ENCODE measurements at regions not wholly inside any gene's neighbourhood (a gene's known extent, or its start where the extent isn't known, plus 50 kb on each side); places are given as distances from the start of the nearest gene placed in this dataset.
"Not testable (repeated sequence)": the region's sequence is repeated elsewhere in the genome, so short reads cannot be mapped to it uniquely, and the experiment has no call there.

DNA sequence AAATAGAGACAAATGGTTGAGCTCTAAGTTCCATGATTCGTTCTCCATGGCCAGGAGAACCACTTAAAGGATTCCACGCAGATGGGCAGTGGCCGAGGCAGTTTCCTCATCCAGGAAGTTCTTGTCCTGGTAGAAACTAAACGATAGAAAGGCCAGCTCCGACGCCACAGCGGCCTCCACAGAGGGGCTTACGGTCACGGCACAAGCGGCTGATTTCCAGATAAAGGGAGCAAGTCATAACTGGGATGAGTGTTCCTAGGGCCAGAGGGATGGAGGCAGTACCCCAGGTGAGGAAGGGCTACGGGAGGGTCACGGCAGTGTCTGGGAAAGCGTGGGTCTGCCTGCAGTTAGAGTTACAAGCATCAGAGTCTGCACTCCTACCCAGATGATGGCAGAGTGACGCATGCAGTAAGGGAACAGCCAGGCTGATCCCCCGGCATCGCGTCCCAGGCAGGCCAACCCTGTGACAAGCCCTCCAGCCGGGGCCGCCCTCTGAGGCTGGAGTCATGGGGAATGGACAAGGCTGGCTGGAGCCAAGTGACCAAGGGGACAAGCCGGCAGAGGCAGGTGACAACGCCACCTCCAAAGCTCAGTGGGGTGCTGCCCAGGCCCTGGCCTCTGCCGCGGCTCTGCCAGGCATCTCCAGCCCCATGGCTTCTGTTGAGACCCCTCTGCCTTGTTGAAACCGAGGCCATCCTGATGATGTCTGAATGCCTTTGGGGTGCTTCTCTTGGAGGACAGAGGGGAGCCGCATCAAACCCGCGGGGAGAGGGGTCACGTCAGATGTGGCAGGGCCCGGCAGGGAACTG is 475.1 kb downstream of the BRD1 start:
- intact Hi-C loops (cut with micrococcal nuclease), result no loop called here
- no peak for DNase-seq
- no peaks in the 10 kb centered on the region for H3K9me3 Mint-ChIP-seq
- CTCF ChIA-PET, result no interaction called here
- H3K27ac Mint-ChIP-seq, result no peak overlapping the region
- H3K4me3 Mint-ChIP-seq, result no peak overlapping the region
- H3K36me3 Mint-ChIP-seq (ENCODE audit: low read depth), result no peaks in the 10 kb centered on the region
- no peaks in the 10 kb centered on the region for H3K4me1 Mint-ChIP-seq (ENCODE audit: low read depth)
- H3K27me3 Mint-ChIP-seq (ENCODE audit: low read depth), result peaks cover 24% of the 10 kb centered on the region

DNA sequence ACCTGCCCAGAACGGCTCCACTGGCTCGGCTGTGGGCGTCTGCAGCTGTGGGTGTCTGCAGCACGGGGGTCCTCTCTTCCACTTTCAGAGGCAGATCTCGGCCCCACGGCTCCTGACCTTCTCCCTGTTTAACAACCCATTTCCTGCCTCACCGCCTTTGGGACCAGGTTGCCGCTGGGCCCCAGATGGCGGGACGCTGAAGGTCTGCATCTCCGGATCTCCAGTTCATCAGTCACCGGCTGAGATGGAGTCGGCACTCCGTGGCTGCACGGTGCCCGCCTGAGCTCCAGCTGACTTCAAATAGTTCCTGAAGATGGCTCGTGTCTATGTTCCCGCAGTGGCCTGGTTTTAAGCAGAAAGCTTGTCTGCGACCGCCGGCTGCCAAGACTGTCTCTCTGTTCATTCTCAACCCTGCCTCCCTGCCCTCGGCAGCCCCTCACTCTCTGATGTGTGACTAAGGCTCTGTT is 475.9 kb downstream of the BRD1 start:
- Mint-ChIP-seq H3K27me3 (ENCODE audit: low read depth) (peaks cover 24% of the 10 kb centered on the region), H3K36me3 (ENCODE audit: low read depth) (no peaks in the 10 kb centered on the region)

DNA sequence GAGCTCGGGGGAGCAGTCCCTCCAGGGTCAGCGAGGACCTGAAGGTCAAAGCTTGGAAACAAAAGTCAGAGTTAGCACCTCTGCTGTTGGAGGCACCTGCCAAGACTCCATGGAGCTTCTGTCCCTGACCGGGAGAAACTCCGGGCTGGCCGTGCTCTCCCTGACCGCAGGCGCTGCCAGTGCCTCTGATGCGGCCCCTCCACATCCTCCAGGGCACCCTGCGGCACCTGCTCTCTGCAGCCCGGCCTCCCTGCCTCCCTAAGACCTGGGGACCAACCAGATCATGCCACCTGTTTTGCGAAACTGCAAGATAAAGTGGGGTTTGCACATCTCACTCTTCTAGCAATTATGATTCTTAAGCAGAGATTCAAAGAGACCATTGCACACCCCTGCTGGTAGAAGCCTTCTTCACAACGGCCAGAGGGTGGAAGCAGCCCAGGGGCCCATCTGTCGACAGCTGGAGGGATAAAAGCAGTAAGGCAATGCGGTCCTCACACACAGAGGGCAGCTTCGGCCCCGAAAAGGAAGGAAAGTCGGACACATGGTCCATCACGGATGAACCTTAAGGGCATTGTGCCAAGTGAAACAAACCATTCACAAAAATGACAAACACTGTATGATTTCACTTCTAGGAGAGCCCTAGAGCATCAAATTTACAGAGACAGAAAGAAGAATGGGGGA is 477.1 kb downstream of the BRD1 start:
- no peak for DNase-seq
- Mint-ChIP-seq H3K36me3 (ENCODE audit: low read depth) (no peaks in the 10 kb centered on the region), H3K27me3 (ENCODE audit: low read depth) (peaks cover 20% of the 10 kb centered on the region), H3K27ac (no peak overlapping the region), H3K4me1 (ENCODE audit: low read depth) (no peaks in the 10 kb centered on the region), H3K4me3 (no peak overlapping the region), H3K9me3 (no peaks in the 10 kb centered on the region)
- CTCF ChIA-PET, result no interaction called here
- intact Hi-C loops (cut with micrococcal nuclease), result no loop called here

More for the DNA sequence above, 475.9 kb downstream of the BRD1 start:
- DNase-seq, result no peak
- intact Hi-C loops (cut with micrococcal nuclease), result no loop called here
- H3K4me3 Mint-ChIP-seq, result no peak overlapping the region
- no peaks in the 10 kb centered on the region for H3K9me3 Mint-ChIP-seq
- H3K27ac Mint-ChIP-seq, result no peak overlapping the region
- no peaks in the 10 kb centered on the region for H3K4me1 Mint-ChIP-seq (ENCODE audit: low read depth)
- CTCF ChIA-PET, result no interaction called here

DNA sequence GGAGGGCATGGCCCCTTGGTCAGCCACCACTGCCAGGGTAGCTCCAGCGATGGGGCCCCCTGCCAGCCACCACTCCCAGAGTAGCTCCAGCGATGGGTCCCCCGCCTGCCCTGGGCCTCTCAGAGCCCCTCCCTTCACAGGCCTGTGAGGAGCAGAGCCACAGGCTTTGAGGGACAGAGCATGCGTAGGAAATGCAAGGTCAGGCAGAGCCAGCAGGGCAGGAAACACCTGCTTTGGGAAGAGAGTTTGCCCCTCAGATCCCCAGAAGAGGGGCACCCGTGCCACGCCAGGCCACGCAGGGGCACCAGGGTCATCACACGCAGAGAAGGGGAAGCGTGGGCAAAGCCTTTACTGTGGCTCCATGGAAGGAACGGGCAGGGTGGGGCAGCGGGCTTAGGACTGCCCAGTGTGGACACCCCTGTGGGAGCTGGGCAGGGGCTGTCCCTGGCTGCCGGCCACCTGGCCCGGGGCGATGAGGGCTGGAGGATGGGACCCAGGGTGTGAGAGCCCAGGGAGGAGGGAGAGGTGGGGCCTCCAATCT is 477.8 kb downstream of the BRD1 start:
- Mint-ChIP-seq H3K4me3 (no peak overlapping the region), H3K36me3 (ENCODE audit: low read depth) (no peaks in the 10 kb centered on the region), H3K27ac (no peak overlapping the region), H3K4me1 (ENCODE audit: low read depth) (no peaks in the 10 kb centered on the region), H3K27me3 (ENCODE audit: low read depth) (peaks cover 16% of the 10 kb centered on the region), H3K9me3 (no peaks in the 10 kb centered on the region)
- no peak for DNase-seq
- CTCF ChIA-PET, result no interaction called here
- intact Hi-C loops (cut with micrococcal nuclease), result no loop called here

DNA sequence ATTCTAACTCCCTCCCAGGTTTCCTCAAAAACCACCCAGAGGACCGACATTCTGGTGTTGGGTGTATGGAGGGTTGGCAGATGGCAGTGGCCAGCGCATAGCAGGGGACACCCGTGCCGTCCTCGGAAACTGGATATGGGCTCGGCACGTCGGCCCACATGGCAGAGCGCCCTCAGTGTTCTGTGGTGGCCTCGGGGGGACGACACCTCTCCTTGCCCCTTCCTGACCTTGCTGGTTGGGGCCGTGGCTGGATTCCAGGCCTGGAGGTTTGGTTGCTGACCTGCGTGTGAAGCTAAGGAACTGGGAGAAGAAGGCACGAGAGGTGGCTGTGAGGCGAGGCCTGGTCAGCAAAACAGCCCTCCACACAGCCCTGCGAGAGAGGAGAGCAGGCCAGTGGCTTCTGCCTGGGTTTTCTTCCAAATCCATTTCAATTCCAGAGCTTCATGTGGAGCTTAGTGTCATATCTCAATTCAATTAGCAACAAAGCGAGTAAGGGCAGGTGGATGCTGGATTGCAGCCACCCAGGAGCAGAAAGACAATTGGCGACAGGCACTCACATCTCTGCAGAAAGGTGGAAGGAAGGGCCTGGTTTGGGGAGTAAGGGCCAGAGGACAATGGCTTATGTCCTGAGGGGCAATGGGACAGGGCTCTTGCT is 478.4 kb downstream of the BRD1 start:
- H3K36me3 Mint-ChIP-seq (ENCODE audit: low read depth), result no peaks in the 10 kb centered on the region
- H3K9me3 Mint-ChIP-seq, result no peaks in the 10 kb centered on the region
- no peak overlapping the region for H3K4me3 Mint-ChIP-seq
- H3K27ac Mint-ChIP-seq, result no peak overlapping the region
- DNase-seq, result no peak
- intact Hi-C loops (cut with micrococcal nuclease), result no loop called here
- CTCF ChIA-PET, result no interaction called here
- H3K27me3 Mint-ChIP-seq (ENCODE audit: low read depth), result peaks cover 15% of the 10 kb centered on the region
- H3K4me1 Mint-ChIP-seq (ENCODE audit: low read depth), result no peaks in the 10 kb centered on the region

DNA sequence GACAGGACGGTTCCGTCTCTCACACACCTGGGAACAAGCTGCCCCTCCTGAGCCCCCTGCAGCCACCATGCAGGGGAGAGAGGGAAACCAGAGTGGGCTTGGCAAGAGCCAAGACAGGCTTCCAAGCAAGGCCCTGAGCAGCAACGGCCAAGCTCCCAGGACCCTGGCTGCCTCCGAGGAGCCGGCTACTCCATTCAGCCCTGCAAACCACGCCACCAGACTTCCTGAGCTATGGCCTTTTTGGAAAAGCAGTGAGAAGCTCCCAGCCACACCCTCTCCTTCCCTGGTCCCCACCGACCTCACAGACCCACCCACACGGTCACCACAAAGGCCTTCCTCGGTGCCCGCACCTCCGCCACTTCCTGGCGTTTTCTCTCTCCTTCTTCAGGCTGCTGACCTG is 479.0 kb downstream of the BRD1 start:
- H3K27ac Mint-ChIP-seq, result no peak overlapping the region
- H3K4me1 Mint-ChIP-seq (ENCODE audit: low read depth), result no peaks in the 10 kb centered on the region
- DNase-seq, result no peak
- no peaks in the 10 kb centered on the region for H3K36me3 Mint-ChIP-seq (ENCODE audit: low read depth)
- H3K9me3 Mint-ChIP-seq, result no peaks in the 10 kb centered on the region
- CTCF ChIA-PET, result no interaction called here
- no peak overlapping the region for H3K4me3 Mint-ChIP-seq
- peaks cover 14% of the 10 kb centered on the region for H3K27me3 Mint-ChIP-seq (ENCODE audit: low read depth)
- intact Hi-C loops (cut with micrococcal nuclease), result no loop called here

DNA sequence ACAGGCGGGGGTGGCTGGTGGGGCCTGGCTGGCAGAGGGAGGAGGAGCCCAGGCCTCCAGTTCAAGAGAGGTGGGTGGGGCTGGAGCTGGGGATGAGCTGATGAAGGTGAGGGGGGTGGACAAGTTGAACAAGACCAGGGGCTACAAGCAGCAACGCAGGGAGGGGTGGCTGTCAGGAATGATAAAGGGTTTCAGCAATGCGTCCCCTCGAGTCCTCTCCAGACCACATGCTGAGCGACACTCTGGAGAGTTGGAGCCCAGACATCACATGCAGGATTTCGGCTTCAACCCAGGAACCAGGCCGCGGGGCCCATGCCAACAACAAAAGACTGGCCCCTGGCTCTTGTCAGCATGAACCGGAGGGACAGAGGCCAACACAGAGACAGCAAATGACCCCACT is 480.3 kb downstream of the BRD1 start:
- Mint-ChIP-seq H3K27me3 (ENCODE audit: low read depth) (peaks cover 7% of the 10 kb centered on the region), H3K27ac (no peak overlapping the region), H3K9me3 (no peaks in the 10 kb centered on the region), H3K4me1 (ENCODE audit: low read depth) (no peaks in the 10 kb centered on the region), H3K36me3 (ENCODE audit: low read depth) (no peaks in the 10 kb centered on the region), H3K4me3 (no peak overlapping the region)
- DNase-seq, result no peak
- intact Hi-C loops (cut with micrococcal nuclease), result no loop called here
- CTCF ChIA-PET, result no interaction called here

DNA sequence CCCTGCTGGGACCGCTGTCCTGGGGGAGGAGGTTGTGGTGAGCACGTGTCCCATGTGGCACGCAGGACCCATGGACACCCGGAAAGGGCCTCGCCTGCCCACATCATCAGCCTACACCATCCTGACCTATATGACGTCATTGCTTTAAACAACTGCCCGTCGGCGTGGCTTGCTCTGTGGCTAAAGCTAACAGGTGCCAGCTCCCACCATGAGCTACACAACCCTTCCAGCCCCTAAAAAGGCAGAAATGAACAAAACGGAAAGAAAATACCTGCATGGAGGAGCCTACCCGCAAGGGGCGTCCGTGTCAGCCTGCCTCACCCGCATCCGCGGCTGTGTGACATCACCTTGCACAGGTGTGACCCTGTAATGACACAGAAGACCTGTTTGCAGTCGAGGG is 481.8 kb downstream of the BRD1 start:
- Mint-ChIP-seq H3K4me3 (no peak overlapping the region), H3K27ac (no peak overlapping the region), H3K27me3 (ENCODE audit: low read depth) (peaks cover 13% of the 10 kb centered on the region), H3K4me1 (ENCODE audit: low read depth) (no peaks in the 10 kb centered on the region), H3K9me3 (no peaks in the 10 kb centered on the region), H3K36me3 (ENCODE audit: low read depth) (no peaks in the 10 kb centered on the region)
- intact Hi-C loops (cut with micrococcal nuclease), result no loop called here
- CTCF ChIA-PET, result no interaction called here
- DNase-seq, result no peak

DNA sequence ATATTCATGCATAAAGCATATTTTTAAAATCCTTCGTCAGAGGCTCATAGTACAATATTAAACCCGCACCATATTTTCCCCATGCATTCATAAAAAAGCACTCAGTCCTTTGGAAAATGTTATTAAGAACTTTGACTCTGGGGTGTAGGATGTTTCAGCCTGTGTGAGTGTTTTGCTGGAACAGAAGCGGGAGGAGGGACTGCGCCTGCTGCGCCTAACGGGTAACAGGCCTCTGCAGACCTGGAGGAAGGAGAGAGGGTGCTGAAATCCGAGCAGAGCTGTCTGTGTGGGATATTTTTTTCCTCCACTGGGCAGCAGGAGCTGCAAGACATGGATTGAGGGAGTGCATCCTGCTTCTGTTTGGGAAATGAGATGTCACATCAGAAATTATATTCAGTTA is 483.0 kb downstream of the BRD1 start:
- DNase-seq, result no peak
- Mint-ChIP-seq H3K4me3 (no peak overlapping the region), H3K27ac (no peak overlapping the region), H3K9me3 (no peaks in the 10 kb centered on the region), H3K4me1 (ENCODE audit: low read depth) (no peaks in the 10 kb centered on the region), H3K36me3 (ENCODE audit: low read depth) (no peaks in the 10 kb centered on the region), H3K27me3 (ENCODE audit: low read depth) (peaks cover 17% of the 10 kb centered on the region)
- CTCF ChIA-PET, result no interaction called here
- intact Hi-C loops (cut with micrococcal nuclease), result no loop called here

DNA sequence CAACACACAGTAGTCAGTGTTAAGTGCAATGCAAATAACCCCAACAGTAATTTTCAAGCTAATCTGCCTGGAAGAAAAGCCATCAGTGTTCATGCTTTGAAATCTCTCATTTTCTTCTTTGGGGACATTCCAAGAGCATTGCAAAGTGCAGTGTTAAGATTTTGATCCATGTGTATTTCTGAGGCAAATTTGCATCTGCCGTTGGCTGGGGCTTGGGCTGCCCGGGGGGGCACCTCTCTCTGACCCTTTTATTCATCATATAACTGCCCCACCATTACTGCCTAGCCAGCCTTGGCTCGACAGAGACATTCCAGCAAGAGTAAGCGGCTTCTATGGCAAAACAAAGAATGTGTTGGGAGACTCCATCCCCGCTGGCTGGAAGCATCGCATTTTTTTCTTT is 483.5 kb downstream of the BRD1 start:
- Mint-ChIP-seq H3K4me3 (no peak overlapping the region), H3K4me1 (ENCODE audit: low read depth) (no peaks in the 10 kb centered on the region)
- CTCF ChIA-PET, result no interaction called here

DNA sequence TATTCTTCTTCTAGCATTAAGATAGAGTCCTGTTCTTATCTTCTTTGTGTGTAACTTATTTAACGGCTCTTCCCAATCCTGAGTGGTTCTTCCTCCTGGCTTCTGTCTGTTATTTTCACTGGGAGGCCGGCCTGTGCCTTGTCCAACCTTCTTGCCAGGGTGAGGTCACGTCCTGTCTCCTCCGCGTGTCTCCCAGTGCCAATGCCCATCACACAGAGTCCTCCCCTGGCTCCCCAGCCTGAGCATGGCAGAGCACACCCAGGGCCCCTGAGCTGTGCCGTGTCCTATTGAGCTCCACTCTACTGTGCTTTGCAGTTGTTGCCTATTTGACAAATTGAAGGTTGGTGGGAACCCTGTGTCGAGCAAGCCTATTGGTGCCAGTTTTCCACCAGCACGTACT is 487.3 kb downstream of the BRD1 start:
- CTCF ChIA-PET, result interaction anchor here (0.6 kb wide), 1 partner anchor 984 kb away, joined by 5 read pairs; no protein-coding TSS in a partner anchor
- no peak overlapping the region for H3K4me3 Mint-ChIP-seq
- H3K9me3 Mint-ChIP-seq, result no peaks in the 10 kb centered on the region
- no peaks in the 10 kb centered on the region for H3K4me1 Mint-ChIP-seq (ENCODE audit: low read depth)
- no peak for DNase-seq
- peaks cover 16% of the 10 kb centered on the region for H3K27me3 Mint-ChIP-seq (ENCODE audit: low read depth)
- intact Hi-C loops (cut with micrococcal nuclease), result no loop called here
- no peak overlapping the region for H3K27ac Mint-ChIP-seq
- no peaks in the 10 kb centered on the region for H3K36me3 Mint-ChIP-seq (ENCODE audit: low read depth)

More for the DNA sequence above, 483.5 kb downstream of the BRD1 start:
- Mint-ChIP-seq H3K27ac (no peak overlapping the region), H3K27me3 (ENCODE audit: low read depth) (peaks cover 16% of the 10 kb centered on the region), H3K36me3 (ENCODE audit: low read depth) (no peaks in the 10 kb centered on the region), H3K9me3 (no peaks in the 10 kb centered on the region)
- DNase-seq, result no peak
- intact Hi-C loops (cut with micrococcal nuclease), result no loop called here

DNA sequence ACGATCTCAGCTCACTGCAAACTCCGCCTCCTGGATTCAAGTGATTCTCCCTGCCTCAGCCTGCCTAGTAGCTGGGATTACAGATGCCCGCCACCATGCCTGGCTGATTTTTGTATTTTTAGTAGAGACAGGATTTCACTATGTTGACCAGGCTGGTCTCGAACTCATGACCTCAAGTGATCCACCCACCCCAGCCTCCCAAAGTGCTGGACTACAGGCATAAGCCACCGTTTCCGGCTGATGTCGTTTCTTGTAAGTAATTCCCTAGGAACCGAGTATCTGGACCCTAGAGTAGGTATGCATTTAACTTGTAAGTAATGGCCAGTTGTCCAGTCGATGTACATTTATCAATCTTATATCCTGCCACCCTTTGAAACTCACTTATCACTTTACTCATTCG is 491.2 kb downstream of the BRD1 start:
- intact Hi-C loops (cut with micrococcal nuclease); H3K4me3 Mint-ChIP-seq: not testable (repeated sequence)
- peaks cover 13% of the 10 kb centered on the region for H3K27me3 Mint-ChIP-seq (ENCODE audit: low read depth)

More for the DNA sequence above, 491.2 kb downstream of the BRD1 start:
- H3K27ac Mint-ChIP-seq; H3K9me3 Mint-ChIP-seq; CTCF ChIA-PET; H3K4me1 Mint-ChIP-seq (ENCODE audit: low read depth); H3K36me3 Mint-ChIP-seq (ENCODE audit: low read depth); DNase-seq: not testable (repeated sequence)

Measured in activated naive CD4-positive, alpha-beta T cell treated with anti-CD3 and anti-CD28 coated beads for 36 hours (primary cell).